Adrenal gland (tissue), 9 donors: ENCODE measurements at regions not wholly inside any gene's neighbourhood (a gene's known extent, or its start where the extent isn't known, plus 50 kb on each side); places are given as distances from the start of the nearest gene placed in this dataset.

ENCODE experiments used
- DNase-seq, 7 donors: peaks; one replicate each; pipeline ENCODE4 v3.0.0-alpha.2; 2019 to 2020
- H3K27ac ChIP-seq, 5 donors: fragments of 200-600 bp; sonication (generic) in 4 of 5; 1 replicate in 3 of 5; 2 replicates in 2 of 5; pipeline versions ENCODE4 v1.5.1 to v1.8.0; 2016 to 2020; ENCODE audit warnings: mild to moderate bottlenecking in 1 of 5
- H3K27me3 ChIP-seq: fragments of 200-600 bp; 2 replicates; pipeline ENCODE4 v1.8.0; 2021
- H3K36me3 ChIP-seq, 2 donors: fragments of 200-600 bp; replicated peaks in 1 of 2; 1 replicate in 1 of 2; 2 replicates in 1 of 2; pipeline versions ENCODE4 v1.5.1 to v1.8.0; 2018 to 2022
- H3K4me1 ChIP-seq, 2 donors: fragments of 200-600 bp; replicated peaks in 1 of 2; 1 replicate in 1 of 2; 2 replicates in 1 of 2; pipeline versions ENCODE4 v1.5.1 to v1.8.0; 2018 to 2021
- H3K4me3 ChIP-seq, 4 donors: fragments of 200-600 bp; sonication (generic) in 3 of 4; one replicate each; pipeline ENCODE4 v1.5.1; 2016 to 2018
- H3K9me3 ChIP-seq, 3 donors: fragments of 200-600 bp; sonication (generic) in 1 of 3; replicated peaks in 1 of 3; 1 replicate in 2 of 3; 2 replicates in 1 of 3; pipeline versions ENCODE4 v1.5.1 to v1.8.0; 2016 to 2021
- POLR2A ChIP-seq, 2 donors: fragments of 450-650 bp; IDR thresholded peaks; one replicate each; pipeline ENCODE4 v1.6.1; 2017; ENCODE audit warnings: antibody characterized with exemption in 2 of 2, mild to moderate bottlenecking in 2 of 2, moderate library complexity in 1 of 2
- WGBS, 4 donors: extraction: QIAGEN DNeasy Blood & Tissue Kit in 2 of 4; methylation state at CpG; one replicate each; pipeline versions ENCODE4 v1.1.5 to v1.1.7; 2013 to 2017; 5-methylcytosine and 5-hydroxymethylcytosine counted together
- intact Hi-C, 2 donors: fragments of 100-400 bp; cut with DNase I; formaldehyde crosslinking; loops; one replicate each; pipeline versions ENCODE4 v1.14.1 to v1.15.0; 2022 to 2023
- TF ChIP-seq, protein P1 (sequence below), 6 experiments: fragments of 450-650 bp in 4 of 6; fragments of 200-600 bp in 2 of 6; sonication (generic) in 1 of 6; IDR thresholded peaks; 1 replicate in 5 of 6; 2 replicates in 1 of 6; pipeline versions ENCODE4 v1.5.1 to v1.8.0; 2016 to 2021; ENCODE audit warnings: antibody characterized with exemption in 6 of 6, mild to moderate bottlenecking in 2 of 6, moderate library complexity in 1 of 6
- donor health status: healthy with polysubstance abuse.
- donor health status: Bipolar disorder and iron deficiency.
- donor health status: DM: yes; HTN: yes; CAD: no.
- donor health status: DM: no; HTN: no; CAD: no.
- donor health status: DM: no; HTN: no; CAD: no.

- intact Hi-C loops, result no loop called here
- H3K36me3 ChIP-seq, result no peaks in the 10 kb centered on the region
- H3K27me3 ChIP-seq, result peaks cover 67% of the 10 kb centered on the region
- TF ChIP-seq, protein P1, sequence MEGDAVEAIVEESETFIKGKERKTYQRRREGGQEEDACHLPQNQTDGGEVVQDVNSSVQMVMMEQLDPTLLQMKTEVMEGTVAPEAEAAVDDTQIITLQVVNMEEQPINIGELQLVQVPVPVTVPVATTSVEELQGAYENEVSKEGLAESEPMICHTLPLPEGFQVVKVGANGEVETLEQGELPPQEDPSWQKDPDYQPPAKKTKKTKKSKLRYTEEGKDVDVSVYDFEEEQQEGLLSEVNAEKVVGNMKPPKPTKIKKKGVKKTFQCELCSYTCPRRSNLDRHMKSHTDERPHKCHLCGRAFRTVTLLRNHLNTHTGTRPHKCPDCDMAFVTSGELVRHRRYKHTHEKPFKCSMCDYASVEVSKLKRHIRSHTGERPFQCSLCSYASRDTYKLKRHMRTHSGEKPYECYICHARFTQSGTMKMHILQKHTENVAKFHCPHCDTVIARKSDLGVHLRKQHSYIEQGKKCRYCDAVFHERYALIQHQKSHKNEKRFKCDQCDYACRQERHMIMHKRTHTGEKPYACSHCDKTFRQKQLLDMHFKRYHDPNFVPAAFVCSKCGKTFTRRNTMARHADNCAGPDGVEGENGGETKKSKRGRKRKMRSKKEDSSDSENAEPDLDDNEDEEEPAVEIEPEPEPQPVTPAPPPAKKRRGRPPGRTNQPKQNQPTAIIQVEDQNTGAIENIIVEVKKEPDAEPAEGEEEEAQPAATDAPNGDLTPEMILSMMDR (IDR thresholded peaks at IDR 0.05), result no peak
- TF ChIP-seq POLR2A (IDR thresholded peaks at IDR 0.05), result no peak
- 56 to 66% (median 58%) methylated on average over 3 of the region's 3 CpGs for WGBS, 4 donors
- H3K4me3 ChIP-seq, result no peak overlapping the region
- H3K9me3 ChIP-seq, result no peaks in the 10 kb centered on the region
- no peak overlapping the region for H3K27ac ChIP-seq
- no peak for DNase-seq
- H3K4me1 ChIP-seq, result no peaks in the 10 kb centered on the region
Measured at GRCh38 chrX:52585892-52586291, 68.8 kb downstream of the SSX7 start.

GRCh38 chrX:52577464-52578173, 60.8 kb upstream of the XAGE1B start:
- no peak for DNase-seq
- Histone ChIP-seq H3K27ac (no peak overlapping the region), H3K4me1 (no peaks in the 10 kb centered on the region), H3K9me3 (no peaks in the 10 kb centered on the region), H3K27me3 (peaks cover 59% of the 10 kb centered on the region), H3K4me3 (no peak overlapping the region), H3K36me3 (no peaks in the 10 kb centered on the region)
- TF ChIP-seq, protein P1 (IDR thresholded peaks at IDR 0.05), result no peak
- TF ChIP-seq POLR2A (IDR thresholded peaks at IDR 0.05), result no peak
- WGBS, 4 donors, result 78 to 86% (median 83%) methylated on average over 12 to 15 of the region's 15 CpGs
- intact Hi-C loops, result no loop called here

- WGBS, 4 donors, result 73 to 83% (median 78%) methylated on average over 1 to 8 of the region's 8 CpGs
- peaks cover 58% of the 10 kb centered on the region for H3K27me3 ChIP-seq
- intact Hi-C loops, result no loop called here
Measured at GRCh38 chrX:52576946-52577345, 60.1 kb upstream of the XAGE1B start.

GRCh38 chrX:52576474-52576873, 59.6 kb upstream of the XAGE1B start:
- 51 to 66% (median 57%) methylated on average over 4 to 5 of the region's 5 CpGs for WGBS, 4 donors
- TF ChIP-seq, protein P1 (IDR thresholded peaks at IDR 0.05), result no peak
- TF ChIP-seq POLR2A (IDR thresholded peaks at IDR 0.05), result no peak
- H3K27me3 ChIP-seq, result peaks cover 53% of the 10 kb centered on the region
- intact Hi-C loops, result no loop called here
- H3K4me1 ChIP-seq, result no peaks in the 10 kb centered on the region
- DNase-seq, result no peak
- no peaks in the 10 kb centered on the region for H3K9me3 ChIP-seq
- no peak overlapping the region for H3K4me3 ChIP-seq
- H3K36me3 ChIP-seq, result no peaks in the 10 kb centered on the region
- no peak overlapping the region for H3K27ac ChIP-seq

More at GRCh38 chrX:52576946-52577345, 60.1 kb upstream of the XAGE1B start:
- no peak for TF ChIP-seq POLR2A (IDR thresholded peaks at IDR 0.05)
- TF ChIP-seq, protein P1 (IDR thresholded peaks at IDR 0.05), result no peak
- Histone ChIP-seq H3K27ac (no peak overlapping the region), H3K4me3 (no peak overlapping the region), H3K36me3 (no peaks in the 10 kb centered on the region), H3K4me1 (no peaks in the 10 kb centered on the region), H3K9me3 (no peaks in the 10 kb centered on the region)
- DNase-seq, result no peak
